ENCODE measurements at regions not wholly inside any gene's neighbourhood (a gene's known extent, or its start where the extent isn't known, plus 50 kb on each side); places are given as distances from the start of the nearest gene placed in this dataset.
"Not testable (repeated sequence)": the region's sequence is repeated elsewhere in the genome, so short reads cannot be mapped to it uniquely, and the experiment has no call there.

- DNase-seq, result no peak
These were observed 58.6 kb upstream of the SLC38A4 start for GRCh38 chr12:46884362-46884761.

- DNase-seq, result no peak
These were observed 60.8 kb upstream of the SLC38A4 start for GRCh38 chr12:46886541-46887041.

DNA sequence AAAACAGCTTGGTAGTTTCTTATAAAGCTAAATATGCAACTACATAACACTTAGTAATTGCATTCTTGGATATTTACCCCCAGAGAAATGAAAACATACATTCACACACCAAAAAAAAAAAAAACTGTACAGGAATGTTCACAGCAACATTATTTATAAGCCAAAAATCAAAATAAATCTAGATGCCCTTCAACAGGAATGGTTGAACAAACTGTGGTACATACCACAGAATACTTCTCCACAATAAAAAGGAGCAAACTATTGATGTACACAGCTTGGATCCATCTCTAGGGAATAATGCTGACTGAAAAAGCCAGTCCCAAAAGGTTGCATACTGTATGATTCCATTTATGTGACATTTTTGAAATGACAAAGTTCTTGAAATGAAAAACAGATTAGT lies 62.1 kb upstream of the SLC38A4 start:
- DNase-seq, result no peak

DNA sequence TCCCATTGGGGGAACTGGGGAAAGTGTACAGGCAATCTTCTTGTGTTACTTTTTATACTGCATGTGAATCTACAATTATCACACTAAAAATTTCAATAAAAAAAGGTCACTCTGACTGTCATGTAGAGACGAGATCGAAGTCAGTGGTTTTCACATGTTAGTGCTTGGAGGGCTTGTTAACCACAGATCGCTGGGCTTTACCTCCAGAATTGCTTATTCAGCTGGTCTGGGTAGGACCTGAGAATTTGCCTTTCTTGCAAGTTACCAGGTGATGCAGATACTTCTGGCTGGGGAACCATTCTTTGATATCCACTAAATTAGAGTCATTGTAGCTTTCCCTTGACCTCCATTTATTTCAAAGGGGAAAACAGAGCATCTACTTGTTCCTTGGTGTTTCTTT lies 62.8 kb upstream of the SLC38A4 start:
- DNase-seq, result no peak

DNA sequence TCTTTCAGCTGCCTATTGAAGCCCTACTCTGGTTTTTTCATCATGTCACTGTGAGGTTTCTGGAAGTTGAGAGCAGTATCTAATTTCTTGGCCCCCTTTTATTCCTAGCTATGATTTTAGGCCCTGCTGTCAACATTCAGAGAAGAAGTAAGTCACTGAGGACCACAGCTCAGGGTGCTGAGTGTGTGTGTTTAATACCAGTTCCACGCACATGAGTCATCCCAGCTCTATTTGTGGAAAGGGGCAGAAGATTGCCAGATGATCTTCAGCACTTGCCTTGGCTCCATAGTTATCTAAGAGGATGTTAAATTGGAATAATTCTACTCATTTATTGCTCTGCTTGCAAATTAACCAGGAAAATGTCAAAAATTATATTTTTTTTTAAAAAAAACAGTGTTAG lies 65.5 kb upstream of the SLC38A4 start:
- DNase-seq, result no peak

GRCh38 chr12:46892034-46892705 lies 66.4 kb upstream of the SLC38A4 start:
- DNase-seq, result no peak

DNA sequence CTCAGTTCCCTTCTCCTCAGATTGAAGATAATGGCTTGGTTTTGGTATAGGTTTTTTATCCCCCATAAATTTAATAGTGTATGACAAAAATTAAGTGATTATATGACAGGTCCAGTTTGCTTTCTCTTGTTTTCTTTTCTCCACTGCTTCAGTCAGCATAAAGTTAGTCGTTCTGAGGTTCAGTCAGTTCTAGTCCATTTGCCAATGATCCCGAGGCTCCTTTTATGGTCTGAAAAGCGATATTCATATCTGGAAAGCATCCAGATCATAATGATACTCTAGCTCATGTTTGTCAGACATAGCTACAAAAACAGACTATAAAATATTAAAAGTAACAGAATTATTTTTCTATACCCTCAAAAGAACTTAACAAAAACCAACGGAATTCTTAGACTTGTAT lies 67.1 kb upstream of the SLC38A4 start:
- no peak for DNase-seq

DNA sequence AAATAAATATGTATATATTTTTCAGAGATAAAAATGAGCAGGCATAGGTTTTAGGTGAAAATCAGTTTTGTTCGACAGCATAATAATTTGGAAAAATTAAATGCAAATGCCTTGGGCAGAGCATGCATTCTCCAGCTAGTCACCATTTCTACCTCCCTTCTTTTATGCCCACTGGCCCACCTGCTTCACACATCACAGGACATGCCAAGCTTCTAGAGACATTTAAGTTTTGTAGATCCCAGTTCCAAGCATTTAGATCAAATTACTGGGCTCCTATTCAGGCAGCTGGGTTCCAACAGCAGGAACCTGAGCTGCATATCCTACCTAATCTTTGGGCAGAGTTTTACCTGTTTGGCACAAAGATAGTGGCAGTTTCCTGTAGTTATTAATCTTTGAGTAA lies 67.6 kb upstream of the SLC38A4 start:
- DNase-seq, result no peak

GRCh38 chr12:46895726-46896125 lies 69.9 kb upstream of the SLC38A4 start:
- no peak for DNase-seq

DNA sequence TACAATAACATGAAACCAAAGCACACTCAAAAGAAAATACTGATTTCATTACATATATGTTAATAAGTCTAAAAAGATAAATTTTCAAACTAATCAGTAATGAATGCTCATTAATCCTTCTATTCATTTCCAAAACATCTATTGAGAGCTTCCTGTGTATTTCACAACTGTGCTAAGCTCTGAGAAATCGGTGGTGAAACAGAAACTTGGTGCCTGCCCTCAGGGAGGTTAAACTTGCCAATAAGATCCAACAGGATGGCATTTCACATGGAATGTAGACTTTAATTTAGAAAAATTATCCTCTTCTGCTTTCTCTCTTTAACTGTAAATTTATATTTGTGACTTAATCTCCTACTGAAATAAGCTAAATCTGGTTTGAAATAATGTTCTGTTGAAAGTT lies 70.9 kb upstream of the SLC38A4 start:
- DNase-seq, result no peak

- DNase-seq, result no peak
These were observed 72.5 kb upstream of the SLC38A4 start for GRCh38 chr12:46898152-46898931.

- no peak for DNase-seq
These were observed 73.2 kb upstream of the SLC38A4 start for GRCh38 chr12:46898989-46899388.

GRCh38 chr12:46900734-46901463 lies 75.1 kb upstream of the SLC38A4 start:
- no peak for DNase-seq

GRCh38 chr12:46901464-46902205 lies 75.8 kb upstream of the SLC38A4 start:
- DNase-seq, result no peak

- no peak for DNase-seq
These were observed 77.3 kb upstream of the SLC38A4 start for GRCh38 chr12:46903058-46903457.

DNA sequence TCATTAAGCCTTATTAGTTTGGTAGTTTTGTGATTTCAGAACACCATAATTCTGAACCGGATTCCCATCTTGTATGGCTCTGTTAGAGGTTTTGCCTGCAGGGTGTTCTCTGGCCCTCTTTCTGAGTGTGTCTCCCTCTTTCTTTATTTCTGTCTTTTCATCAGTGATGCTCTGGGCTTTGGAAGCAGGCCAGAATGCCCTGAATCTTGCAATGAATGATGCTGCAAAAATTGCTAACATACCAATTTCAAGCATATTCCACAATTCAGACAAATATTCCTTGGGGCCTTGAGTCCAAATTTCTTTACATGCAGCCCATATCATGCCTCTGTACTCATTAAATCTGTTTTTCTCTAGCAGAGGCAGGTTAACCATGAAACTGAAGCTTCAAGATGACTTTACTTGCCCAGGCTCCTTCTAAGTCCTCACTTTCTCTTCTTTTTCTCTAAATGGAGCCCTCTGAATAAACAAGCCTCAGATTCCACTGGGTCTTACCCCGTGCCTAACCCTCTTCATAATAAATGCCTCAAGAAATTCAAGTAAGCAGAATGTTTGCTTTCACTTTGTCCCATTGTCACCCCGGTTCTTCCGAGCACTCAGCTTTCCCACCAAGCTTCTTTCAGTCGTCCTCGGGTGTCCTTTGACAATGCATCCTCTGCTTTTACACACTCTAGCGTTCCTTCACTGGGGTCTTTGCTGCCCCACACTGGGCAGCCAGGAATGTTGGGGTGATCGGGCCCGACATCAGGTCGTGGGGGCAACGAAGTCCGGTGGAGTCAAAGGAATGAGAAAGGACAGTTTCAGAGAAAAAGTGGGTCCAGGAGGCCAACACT lies 78.8 kb upstream of the SLC38A4 start:
- no peak for DNase-seq

DNA sequence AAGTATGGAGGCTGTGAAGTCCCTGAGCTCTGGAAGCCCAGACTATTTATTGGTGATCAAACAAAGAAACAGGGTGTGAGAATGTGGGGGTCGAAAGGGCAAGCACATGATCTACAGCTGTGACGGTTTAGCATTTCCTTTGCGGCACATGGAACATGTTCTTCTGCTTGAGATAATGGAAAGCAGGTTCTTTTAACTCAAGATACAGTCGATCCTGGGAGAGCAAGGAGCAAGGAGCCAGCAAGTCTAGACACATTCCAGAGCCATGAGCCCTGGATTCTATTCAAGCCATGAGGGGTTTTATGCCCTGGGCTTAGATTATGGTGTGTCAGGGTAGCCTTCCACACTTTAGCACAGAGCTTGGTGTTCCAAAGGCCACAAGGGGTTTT lies 79.4 kb upstream of the SLC38A4 start:
- DNase-seq, result not testable (repeated sequence)

GRCh38 chr12:46907791-46908190 lies 82.0 kb upstream of the SLC38A4 start:
- no peak for DNase-seq

GRCh38 chr12:46908236-46908935 lies 82.6 kb upstream of the SLC38A4 start:
- DNase-seq, result no peak

DNA sequence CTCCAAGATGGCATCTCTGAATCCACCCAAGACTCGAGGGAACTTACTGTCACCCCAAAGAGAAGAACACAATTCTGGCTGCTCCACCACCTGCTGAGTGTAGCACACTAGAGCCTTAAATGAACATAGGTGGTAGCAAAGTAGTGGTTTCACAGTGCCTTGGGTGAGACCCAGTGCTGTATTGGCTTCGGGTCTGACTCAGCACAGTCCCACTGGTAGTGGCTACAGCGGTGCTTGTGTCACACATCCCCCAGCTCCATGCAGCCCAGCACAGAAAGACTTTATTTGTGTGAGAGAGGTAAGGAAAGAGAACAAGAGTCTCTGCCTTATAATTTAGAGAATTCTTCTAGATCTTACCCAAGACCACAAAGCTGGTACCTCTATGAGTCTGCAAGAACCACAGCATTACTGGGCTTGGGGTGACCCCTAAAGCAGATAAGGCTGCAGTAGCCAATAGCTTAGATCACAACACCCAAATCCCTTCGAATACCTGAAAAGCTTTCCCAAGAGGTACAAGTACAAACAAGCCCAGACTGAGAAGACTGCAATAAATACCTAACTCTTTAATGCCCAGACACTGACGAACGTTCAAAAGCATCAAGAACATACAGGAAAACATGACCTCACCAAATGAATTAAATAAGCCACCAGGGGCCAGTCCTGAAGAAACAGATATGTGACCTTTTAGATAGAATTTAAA lies 83.3 kb upstream of the SLC38A4 start:
- DNase-seq, result no peak

- DNase-seq, result no peak
These were observed 85.0 kb upstream of the SLC38A4 start for GRCh38 chr12:46910830-46911229.
